ENCODE measurements at regions not wholly inside any gene's neighbourhood (a gene's known extent, or its start where the extent isn't known, plus 50 kb on each side); places are given as distances from the start of the nearest gene placed in this dataset.
"Not testable (repeated sequence)": the region's sequence is repeated elsewhere in the genome, so short reads cannot be mapped to it uniquely, and the experiment has no call there.

- no peak for DNase-seq (ENCODE audit: low read depth)
These were observed 306.0 kb downstream of the NPHP4 start for GRCh38 chr1:5686195-5686594.

- DNase-seq (ENCODE audit: low read depth), result no peak
These were observed 306.7 kb downstream of the NPHP4 start for GRCh38 chr1:5685446-5686040.

GRCh38 chr1:5684791-5685190 lies 307.4 kb downstream of the NPHP4 start:
- DNase-seq (ENCODE audit: low read depth), result no peak

- no peak for DNase-seq (ENCODE audit: low read depth)
These were observed 308.8 kb downstream of the NPHP4 start for GRCh38 chr1:5683446-5683845.

GRCh38 chr1:5682626-5683225 lies 309.5 kb downstream of the NPHP4 start:
- DNase-seq (ENCODE audit: low read depth), result no peak

GRCh38 chr1:5681654-5682053 lies 310.6 kb downstream of the NPHP4 start:
- DNase-seq (ENCODE audit: low read depth), result no peak

GRCh38 chr1:5680600-5680999 lies 311.6 kb downstream of the NPHP4 start:
- DNase-seq (ENCODE audit: low read depth), result no peak

- no peak for DNase-seq (ENCODE audit: low read depth)
These were observed 313.5 kb downstream of the NPHP4 start for GRCh38 chr1:5678759-5679158.

GRCh38 chr1:5672355-5672754 lies 319.9 kb downstream of the NPHP4 start:
- DNase-seq (ENCODE audit: low read depth), result not testable (repeated sequence)

GRCh38 chr1:5670590-5671350 lies 321.5 kb downstream of the NPHP4 start:
- DNase-seq (ENCODE audit: low read depth), result no peak

GRCh38 chr1:5667513-5668325 lies 324.5 kb downstream of the NPHP4 start:
- no peak for DNase-seq (ENCODE audit: low read depth)

- no peak for DNase-seq (ENCODE audit: low read depth)
These were observed 327.0 kb downstream of the NPHP4 start for GRCh38 chr1:5664906-5665875.

GRCh38 chr1:5664081-5664768 lies 328.0 kb downstream of the NPHP4 start:
- no peak for DNase-seq (ENCODE audit: low read depth)

GRCh38 chr1:5662744-5663126 lies 329.5 kb downstream of the NPHP4 start:
- no peak for DNase-seq (ENCODE audit: low read depth)

GRCh38 chr1:5662086-5662743 lies 330.0 kb downstream of the NPHP4 start:
- no peak for DNase-seq (ENCODE audit: low read depth)

- no peak for DNase-seq (ENCODE audit: low read depth)
These were observed 330.8 kb downstream of the NPHP4 start for GRCh38 chr1:5661196-5662085.

- no peak for DNase-seq (ENCODE audit: low read depth)
These were observed 331.9 kb downstream of the NPHP4 start for GRCh38 chr1:5660141-5660935.

GRCh38 chr1:5659606-5660005 lies 332.6 kb downstream of the NPHP4 start:
- no peak for DNase-seq (ENCODE audit: low read depth)
